EL (cell line): ENCODE measurements at regions not wholly inside any gene's neighbourhood (a gene's known extent, or its start where the extent isn't known, plus 50 kb on each side); places are given as distances from the start of the nearest gene placed in this dataset.
"Not testable (repeated sequence)": the region's sequence is repeated elsewhere in the genome, so short reads cannot be mapped to it uniquely, and the experiment has no call there.

Experiments
- DNase-seq: peaks from one replicate; pipeline ENCODE4 v3.0.0-alpha.2; 2016

DNA sequence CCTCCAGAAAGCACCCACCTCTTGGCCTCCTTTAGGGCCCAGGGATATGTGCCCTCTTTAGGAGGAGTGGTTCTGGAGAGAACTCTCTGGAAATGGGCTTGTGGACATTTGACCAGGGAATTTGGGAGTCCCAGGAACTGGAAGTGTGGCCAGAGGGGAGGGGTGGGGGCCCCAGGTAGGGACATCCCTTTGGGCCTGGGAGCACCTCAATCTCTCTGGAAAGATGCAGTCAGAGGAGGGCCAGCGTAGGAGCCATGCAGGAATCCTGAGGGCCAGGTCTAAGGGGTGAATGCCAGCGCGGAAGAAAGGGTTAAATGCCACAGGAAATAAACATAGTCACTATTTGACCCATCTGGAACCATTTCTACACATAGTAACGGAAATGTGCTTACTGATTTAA lies 50.3 kb upstream of the ITGA11 start:
- no peak for DNase-seq

DNA sequence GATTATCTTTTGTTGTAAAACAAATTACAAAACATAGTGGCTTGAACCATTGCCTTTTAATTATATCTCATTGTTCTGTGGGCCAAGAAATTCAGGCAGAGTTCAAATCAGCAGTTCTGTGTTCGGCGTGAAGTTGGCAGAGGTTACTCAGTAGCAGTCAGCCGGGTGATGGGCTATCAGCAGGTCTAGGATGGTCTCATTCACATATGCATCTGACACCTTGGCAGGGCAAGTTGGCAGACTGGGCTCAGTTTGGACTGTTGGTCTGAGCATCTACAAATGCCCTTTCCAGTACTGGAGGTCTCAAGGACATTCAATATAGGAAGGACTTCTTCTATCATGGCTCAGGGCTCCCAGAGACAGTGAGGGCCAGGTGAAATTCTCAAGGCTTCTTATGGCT lies 51.2 kb upstream of the ITGA11 start:
- no peak for DNase-seq

DNA sequence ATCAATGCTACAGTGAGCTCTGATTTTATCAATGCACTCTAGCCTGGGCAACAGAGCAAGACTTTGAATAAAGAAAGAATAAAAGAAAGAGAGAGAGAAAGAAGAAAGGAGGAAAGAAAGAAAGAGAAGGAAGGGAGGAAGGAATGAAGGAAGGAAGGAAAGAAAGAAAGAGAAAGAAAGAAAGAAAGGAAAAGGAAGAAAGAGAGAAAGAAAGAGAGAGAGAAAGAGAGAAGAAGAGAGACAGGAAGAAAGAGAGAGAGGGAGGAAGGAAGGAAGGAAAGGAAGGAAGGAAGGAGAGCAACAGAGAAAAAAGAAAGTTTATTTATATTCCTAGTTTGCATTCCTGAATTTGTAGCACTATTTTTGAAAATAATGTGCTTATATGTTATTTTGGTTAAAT lies 52.3 kb upstream of the ITGA11 start:
- no peak for DNase-seq

DNA sequence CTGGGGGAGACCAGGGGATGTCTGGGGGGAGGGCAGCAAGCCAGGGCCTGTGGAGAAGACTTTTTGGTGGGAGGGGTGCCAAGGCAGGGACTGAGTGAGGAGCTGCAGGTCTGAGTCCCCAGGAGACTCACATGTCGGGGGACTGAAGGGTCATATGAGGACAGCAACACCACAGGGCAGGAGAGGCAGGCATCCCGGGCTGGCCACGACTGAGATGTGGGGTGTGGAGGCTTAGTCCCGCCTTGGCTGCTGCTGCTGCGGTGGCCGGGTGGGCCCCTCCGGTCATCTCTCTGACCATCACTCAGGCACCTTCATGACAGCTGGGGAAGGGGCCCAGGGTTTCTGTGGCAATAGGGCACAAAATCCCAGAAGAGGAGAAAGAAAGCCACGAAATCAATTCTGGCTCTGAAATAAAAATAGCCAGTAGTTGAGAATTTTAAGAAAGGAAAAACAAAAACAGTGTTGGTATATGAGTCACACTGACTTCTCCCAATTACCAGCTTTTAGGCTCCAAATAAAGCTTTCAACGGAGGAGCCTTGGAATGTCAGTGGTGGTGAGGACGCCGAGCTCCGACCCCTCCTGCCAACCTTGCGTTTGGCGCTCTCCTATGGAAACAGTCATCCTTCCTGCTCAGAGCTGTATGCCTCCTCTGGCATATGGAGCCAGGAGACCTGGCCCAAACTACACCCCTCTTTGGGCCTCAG lies 52.9 kb upstream of the ITGA11 start:
- peak; percentile 86 for DNase-seq

DNA sequence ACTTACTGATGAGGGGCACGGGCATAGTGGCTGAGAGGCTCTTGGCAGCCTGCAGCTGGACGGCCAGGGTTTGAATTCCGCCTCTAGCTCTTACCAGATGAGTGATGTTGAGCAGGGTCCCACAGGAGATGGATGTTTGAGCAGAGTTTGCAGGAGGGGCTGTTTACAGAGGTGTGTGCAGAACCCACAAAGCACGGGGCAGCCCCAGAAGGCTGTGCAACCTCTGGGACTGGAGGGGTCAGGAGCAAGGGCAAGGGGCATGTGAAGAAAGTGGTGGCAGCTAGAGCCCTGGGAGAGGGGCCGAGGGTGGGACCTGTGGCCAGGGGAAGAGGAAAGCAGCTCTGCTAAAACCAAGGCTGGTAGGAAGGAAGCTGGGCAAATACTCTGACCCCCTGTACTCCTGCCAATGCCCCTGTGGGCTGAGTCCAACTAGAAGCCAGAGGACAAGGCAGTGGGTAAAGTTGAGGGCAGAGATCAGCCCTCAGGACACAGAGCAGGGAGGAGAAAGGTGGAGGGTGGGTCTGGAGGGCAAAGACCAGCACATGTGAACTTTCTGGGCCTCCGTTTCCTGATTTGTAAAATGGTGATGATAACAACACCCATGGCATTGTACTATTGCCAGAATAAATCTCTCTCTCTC lies 53.9 kb upstream of the ITGA11 start:
- no peak for DNase-seq

DNA sequence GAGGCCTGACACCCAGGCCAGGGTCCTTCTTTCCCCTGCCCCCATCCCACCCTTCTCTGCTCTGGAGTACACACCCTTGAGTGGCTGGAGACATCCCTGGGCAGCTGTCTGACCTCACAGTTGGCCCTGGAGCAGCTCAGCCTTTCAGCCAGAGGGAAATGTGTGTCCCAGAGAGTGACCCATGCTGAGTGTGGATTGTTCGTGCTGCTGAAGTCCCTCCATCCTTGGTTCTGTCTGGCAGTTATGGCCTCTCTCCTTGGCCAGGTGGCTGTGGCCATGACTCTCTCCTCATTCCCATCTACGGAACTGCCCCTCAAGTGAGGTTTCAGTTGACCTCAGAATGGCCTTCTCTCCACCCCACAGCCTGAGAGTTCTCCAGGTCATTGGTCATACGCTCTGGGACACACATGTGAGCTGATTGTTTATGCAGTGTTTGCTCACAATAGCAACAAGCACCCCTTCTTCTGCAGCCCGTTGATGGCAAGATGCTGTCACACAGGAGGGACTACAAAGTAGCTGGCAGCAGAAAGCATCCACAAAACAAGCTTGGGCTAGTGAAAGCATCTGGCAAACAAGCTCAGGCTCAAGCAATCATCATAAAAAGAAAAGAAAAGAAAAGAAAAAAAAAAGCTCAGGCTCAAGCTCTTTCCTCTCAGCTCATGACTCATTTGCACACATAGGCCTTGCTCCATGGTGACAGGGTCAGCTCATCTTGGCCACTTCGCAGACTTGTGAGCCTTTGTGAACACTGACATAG lies 55.3 kb upstream of the ITGA11 start:
- peak; percentile 33 for DNase-seq

DNA sequence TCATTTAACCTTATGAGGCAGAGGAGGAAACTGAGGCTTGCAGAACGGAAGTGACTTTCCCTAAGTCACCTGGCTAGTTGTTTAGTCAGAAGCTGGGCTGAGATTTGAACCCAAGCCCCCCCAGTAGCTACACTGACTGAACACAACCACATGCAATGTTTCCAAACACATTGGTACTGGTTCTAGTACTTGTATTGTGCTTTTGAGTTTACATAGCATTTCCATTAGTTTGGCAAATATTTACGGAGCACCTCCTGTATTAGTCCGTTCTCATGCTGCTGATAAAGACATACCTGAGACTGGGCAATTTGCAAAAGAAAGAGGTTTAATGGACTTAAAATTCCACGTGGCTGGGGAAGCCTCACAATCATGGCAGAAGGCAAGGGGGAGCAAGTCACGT lies 56.3 kb upstream of the ITGA11 start:
- no peak for DNase-seq

DNA sequence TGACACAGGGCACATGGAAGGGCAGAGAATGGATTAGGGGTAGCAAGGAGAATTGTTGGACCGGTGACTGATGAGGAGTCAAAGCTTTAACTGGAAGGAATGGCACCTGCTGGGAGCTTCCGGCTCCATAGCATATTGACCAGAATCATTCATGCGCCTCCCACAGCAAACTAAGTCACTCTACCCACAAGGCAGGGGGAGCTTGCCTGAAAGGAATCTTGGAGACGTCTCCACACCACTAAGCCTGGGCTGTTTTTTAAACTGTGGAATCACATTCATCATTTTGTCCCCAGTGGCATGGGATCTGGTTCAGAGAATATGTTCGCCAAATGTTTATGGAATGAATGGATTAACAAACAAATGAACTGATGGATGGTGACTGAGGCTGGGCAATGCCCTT lies 57.0 kb upstream of the ITGA11 start:
- no peak for DNase-seq

DNA sequence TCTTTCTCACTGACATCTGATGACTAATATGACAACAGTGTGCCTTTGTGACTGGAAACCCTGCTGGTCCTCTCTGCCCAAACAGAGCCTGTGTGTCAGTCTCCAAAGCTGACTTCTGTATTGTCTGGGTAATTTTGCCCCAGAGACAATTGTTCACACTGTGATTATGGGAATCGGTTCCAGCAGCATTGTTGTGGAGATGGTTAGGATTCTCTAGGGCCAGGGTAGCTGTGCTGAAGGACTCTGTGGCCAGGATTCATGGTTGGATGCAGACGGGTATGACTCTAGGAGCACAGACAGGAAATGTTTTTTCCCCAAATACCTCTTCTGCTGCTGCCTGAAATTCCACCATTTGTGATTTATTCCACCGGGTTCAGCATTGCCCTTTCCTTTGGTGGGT lies 57.5 kb upstream of the ITGA11 start:
- no peak for DNase-seq

DNA sequence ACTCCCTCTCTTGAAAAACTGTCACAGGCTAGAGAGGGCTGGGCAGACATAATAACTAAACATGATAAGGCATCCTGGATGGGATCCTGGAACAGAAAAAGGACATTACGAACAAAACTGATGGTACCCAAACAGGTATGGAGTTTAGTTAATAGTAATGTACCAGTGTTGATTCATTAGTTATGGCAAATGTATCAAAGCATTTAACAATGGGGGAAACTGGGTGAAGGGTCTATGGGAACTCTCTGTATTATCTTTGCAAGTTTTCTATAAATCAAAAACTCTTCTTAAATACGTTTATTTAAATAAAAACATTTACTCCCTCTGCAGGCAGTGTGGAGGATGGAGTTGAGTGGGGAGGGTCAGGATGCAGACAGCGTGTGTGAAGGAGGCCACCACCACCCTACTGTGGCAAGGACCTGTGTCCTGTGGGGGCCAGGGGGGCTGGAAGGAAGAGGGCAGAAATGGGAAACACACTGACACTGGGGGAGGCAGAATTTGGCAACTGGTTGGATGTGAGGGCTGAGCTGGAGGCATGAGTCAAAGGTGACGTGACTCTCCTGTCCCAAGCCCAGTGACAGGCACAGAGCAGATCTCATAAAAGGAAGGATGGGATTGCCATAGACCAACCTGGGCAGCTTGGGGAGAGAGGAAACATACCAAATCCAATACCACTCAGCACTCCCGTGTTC lies 59.6 kb upstream of the ITGA11 start:
- no peak for DNase-seq

DNA sequence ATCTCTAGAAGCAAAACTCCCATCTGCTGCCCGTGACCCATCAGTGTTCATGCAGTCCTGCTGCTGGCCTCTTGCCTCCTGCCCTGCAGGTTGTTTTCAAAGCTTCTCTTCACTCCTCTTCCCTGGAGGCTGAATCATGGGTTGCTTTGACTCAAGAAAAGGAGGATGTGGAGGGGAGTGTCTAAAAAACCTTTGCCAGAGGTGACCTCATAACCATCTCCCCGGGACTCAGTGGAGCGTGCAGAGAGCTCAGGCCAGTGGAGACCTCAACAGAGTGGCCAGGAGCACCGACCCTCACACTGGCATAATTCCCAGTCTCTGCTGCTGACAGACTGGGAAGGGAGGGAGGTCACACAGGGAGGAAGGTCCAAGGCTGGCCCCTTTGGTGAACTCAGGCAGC lies 60.9 kb upstream of the ITGA11 start:
- DNase-seq = peak; percentile 56

DNA sequence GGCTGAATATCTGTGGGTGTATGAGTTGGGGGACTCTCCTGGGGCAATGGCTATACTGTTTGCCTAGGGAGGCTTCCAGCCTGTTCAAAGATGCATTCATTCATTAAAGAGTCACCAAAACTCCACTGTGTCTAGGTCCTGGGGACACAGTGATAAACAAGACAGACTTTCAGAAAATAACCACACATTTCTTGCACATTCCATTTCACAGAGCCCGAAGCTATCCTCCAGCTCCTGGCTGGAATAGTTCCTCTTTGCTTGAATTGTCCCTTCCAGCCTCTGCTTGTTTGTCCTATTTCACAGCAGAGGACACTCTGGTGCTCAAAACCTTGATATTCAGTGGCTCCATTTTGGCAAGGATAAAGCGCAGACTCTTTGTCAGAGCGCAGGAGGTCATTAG lies 61.7 kb upstream of the ITGA11 start:
- no peak for DNase-seq

DNA sequence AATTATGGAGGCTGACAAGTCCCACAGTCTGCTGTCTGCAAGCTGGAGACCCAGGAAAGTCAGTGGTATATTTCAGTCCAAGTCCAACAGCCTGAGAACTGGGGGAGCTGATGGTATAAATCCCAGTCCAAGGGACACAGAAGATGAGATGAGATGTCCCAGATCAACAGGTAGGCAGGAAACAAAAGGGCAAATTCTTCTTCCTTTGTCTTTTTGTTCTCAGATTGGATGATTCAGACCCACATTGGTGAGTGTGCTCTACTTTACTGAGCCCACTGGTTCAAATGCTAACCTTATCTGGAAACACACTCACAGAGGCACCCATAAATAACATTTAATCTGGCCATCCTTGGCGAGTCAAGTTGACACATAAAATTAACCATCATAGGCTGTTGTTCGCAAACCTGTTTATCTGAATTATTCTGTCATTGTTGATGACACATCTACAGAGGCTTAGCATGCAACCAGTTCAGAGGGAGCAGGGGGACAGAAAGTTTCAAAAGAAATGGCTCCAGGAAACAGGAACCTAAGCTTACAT lies 62.7 kb upstream of the ITGA11 start:
- no peak for DNase-seq

DNA sequence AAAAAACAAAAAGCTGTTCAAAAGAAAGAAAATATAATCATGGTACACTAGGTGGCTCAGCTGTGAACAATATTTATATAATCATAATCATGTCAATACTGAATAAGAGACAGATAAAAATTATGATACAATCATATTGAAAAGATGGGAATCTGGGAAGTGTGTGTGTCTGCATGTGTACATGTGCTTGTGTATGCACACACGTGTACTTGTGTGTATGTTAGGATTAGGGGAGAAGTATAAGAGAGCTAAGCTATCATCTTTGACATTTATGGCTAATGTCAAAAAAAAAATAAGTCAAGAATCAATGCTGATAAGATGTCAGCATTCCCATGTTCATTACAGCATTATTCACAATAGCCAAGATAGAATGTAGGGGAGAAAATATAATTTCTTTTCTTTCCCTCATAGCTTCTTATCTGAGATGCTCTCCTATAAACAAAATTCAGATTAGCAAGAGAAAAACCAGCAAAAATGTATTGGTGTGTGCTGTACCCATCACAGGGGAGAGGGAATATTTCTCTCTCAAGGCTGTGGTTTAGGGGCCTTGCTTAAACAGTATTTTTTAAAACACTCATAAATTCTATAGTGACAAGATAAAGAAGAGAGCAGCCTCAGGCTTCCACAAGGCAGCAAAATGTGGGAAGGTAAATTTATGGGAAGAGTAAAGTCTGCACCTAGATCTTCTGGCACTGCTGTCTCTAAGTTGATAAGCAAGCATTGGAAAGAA lies 63.4 kb upstream of the ITGA11 start:
- DNase-seq = no peak

DNA sequence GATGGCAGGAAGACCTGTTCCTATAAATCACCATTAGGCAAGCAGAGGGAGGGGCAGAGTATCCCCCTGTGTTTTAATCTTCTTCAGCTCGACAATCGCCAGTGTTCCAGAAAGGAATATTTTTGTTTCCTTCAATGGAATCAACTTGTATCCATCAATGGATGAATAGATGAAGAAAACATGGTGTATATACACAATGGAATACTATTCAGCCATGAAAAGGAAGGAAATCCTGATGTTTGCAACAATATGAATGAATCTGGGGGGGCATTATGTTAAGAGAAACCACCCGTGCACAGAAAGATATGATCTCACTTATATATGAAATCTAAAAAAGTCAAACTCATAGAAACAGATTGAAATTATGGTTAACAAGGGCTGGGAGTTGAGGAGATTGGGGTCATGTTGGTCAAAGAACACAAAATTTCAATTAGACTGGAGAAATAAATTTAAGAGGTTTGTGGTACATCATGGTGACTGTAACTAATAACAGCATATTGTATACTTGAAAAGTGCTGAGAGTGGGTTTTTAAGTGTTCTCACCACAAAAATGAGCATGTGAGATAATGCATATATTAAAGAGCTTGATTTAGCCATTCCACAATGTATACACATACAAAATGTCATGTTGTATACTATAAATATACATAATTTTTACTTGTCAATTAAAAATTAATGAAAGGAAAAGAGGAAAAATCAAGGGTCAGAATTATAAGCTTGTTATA lies 64.2 kb upstream of the ITGA11 start:
- no peak for DNase-seq

DNA sequence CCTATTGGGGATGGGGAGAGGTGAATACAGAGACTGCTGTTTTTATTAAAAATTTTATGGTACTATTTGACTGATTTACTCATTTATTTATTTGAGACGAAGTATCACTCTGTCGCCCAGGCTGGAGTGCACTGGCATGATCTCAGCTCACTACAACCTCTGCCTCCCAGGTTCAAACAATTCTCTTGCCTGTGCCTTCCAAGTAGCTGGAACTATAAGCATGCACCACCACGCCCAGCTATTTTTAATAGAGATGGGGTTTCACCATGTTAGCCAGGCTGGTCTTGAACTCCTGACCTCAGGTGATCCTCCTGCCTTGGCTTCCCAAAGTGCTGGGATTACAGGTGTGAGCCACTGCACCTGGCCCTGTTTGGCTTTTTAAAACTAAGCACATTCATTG lies 64.8 kb upstream of the ITGA11 start:
- DNase-seq = not testable (repeated sequence)

DNA sequence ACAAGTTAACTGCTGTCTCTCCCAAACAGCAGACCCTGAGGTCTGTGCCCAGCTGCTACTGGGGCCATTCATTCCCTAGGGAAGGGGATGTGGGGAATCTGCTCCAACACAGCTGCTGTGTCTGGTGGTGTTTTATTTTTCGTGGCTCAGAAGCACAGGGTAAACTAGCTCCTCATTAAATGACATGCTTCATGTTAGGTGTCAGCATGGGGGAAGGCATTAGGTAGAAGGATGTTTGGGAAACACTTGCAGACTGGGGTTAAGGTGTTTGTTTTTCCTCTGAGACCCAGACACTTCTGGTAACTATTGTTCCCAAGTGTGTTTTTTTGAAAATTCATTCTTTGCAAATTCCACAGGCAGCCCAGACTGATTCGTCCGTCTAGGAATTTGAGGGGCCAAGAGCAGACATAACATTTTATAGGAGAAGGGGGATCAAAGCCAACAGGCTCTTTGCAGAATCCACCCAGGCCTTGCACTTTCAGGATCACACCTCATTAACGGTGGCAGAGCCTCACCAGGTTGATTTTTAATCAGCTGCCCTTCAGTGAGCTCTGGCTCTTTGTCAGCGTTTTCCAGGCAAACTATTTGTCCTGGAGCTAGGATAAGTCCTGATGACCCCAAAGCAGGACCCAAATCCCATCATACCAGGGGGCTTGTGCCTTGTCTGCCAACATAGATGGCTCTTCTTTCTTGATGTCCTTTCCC lies 65.4 kb upstream of the ITGA11 start:
- DNase-seq = no peak

DNA sequence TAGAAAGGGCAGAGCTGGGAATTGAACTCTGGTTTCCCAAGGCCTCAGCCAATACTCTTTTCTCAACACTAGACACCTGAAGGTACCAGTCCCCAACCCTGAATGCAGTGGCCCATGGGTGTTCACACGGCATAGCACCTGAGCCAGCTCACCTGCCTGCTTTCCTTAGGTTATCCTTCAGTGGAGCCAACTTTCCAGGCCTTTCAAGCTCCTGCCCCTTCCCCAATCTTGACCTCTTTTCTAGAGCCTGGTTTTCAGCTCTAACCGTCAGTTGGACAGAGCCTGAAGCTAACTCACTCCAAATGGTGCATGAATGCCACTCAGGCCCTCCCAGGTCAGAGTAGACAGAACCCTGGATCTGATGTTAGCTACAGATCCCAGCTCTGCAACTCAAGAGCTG lies 66.1 kb upstream of the ITGA11 start:
- DNase-seq = no peak

DNA sequence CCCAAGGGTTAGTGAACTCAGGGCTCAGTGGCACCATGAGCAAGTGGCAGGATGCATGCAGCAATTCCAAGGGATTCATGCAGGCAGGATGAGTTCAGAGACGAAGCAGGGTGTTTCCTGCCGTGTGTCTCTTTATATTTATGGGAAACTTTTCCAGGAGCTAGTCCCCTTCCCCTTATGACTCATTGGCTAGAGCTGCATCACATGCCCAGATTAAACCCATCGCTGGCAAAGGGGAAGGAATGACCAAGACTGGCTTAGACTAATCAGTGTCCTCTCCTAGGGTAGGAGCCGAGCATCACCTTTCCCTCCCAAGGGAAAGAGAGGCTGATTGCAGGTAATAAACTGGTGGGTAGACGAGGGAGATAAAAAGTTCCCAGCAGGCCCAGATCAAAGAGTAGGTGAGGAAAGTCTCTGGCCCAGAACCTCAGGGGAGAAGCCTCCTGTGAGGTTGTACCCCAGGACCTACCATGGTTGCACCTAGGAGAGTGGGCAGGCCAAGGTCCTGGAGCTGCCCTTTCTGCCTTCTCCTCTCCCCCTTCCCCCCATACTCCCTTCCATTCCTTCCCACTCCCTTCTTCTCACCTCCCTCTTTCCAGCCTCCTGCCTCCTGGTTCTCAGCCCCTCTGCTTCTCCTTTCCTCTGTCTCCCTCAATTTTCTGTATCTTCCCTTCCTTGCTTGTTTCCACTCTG lies 67.8 kb upstream of the ITGA11 start:
- DNase-seq = peak; percentile 39
